Testis (tissue), 2 donors: ENCODE measurements at regions not wholly inside any gene's neighbourhood (a gene's known extent, or its start where the extent isn't known, plus 50 kb on each side); places are given as distances from the start of the nearest gene placed in this dataset.
"Not testable (repeated sequence)": the region's sequence is repeated elsewhere in the genome, so short reads cannot be mapped to it uniquely, and the experiment has no call there.

Source experiments
- DNase-seq: peaks from one replicate; pipeline ENCODE4 v3.0.0-alpha.2; 2019
- H3K27ac ChIP-seq, 2 donors: fragments of 200-600 bp; sonication (generic); one replicate each; pipeline ENCODE4 v1.5.1; 2019
- H3K27me3 ChIP-seq: fragments of 200-600 bp; sonication (generic); one replicate; pipeline ENCODE4 v1.5.1; 2019
- H3K36me3 ChIP-seq: fragments of 200-600 bp; sonication (generic); one replicate; pipeline ENCODE4 v1.5.1; 2017; ENCODE audit warnings: low read depth; ENCODE audit errors: missing control alignments
- H3K4me1 ChIP-seq: fragments of 200-600 bp; sonication (generic); one replicate; pipeline ENCODE4 v1.5.1; 2019
- H3K4me3 ChIP-seq, 2 donors: fragments of 200-600 bp; sonication (generic); one replicate each; pipeline ENCODE4 v1.5.1; 2017 to 2019
- H3K9me3 ChIP-seq: fragments of 200-600 bp; sonication (generic); one replicate; pipeline ENCODE4 v1.5.1; 2017
- POLR2A ChIP-seq: fragments of 450-650 bp; IDR thresholded peaks from one replicate; pipeline ENCODE4 v1.6.1; 2017; ENCODE audit warnings: antibody characterized with exemption, mild to moderate bottlenecking, moderate library complexity
- WGBS, 2 donors: methylation state at CpG; one replicate each; pipeline ENCODE4 v1.1.5; 2018; 5-methylcytosine and 5-hydroxymethylcytosine counted together
- intact Hi-C: fragments of 100-400 bp; cut with DNase I; formaldehyde crosslinking; loops from one replicate; pipeline ENCODE4 v1.15.1; 2023; ENCODE audit warnings: low total_unique reads
- TF ChIP-seq, protein P1 (sequence below), 3 experiments: fragments of 450-650 bp in 2 of 3; fragments of 200-600 bp in 1 of 3; sonication (generic) in 1 of 3; IDR thresholded peaks; one replicate each; pipeline ENCODE4 v1.5.1; 2016 to 2019; ENCODE audit warnings: antibody characterized with exemption in 3 of 3, mild to moderate bottlenecking in 2 of 3, moderate library complexity in 1 of 3

DNA sequence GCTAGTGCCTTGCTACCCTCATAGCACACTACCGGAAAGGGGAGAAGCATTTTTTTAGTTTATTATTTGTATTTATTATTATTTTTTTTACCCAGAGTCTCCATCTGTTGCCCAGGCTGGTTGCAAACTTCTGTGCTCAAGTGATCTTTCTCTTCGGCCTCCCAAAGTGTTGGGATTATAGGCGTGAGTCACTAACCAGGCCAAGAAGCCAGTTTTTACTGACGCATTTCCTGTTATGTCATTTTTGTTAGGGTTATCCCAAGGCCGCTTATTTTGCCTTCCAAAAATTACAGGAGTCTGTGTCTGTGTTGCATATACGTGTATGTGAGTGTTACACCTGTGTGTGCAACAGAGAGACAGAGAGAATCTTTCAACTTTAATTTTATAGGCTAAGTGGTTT, 404.5 kb downstream of the GBA3 start:
- no peaks in the 10 kb centered on the region for H3K9me3 ChIP-seq
- WGBS, 2 donors = 77 to 82% methylated on average over 6 of the region's 6 CpGs
- no peaks in the 10 kb centered on the region for H3K27me3 ChIP-seq
- no peaks in the 10 kb centered on the region for H3K36me3 ChIP-seq
- TF ChIP-seq, protein P1, sequence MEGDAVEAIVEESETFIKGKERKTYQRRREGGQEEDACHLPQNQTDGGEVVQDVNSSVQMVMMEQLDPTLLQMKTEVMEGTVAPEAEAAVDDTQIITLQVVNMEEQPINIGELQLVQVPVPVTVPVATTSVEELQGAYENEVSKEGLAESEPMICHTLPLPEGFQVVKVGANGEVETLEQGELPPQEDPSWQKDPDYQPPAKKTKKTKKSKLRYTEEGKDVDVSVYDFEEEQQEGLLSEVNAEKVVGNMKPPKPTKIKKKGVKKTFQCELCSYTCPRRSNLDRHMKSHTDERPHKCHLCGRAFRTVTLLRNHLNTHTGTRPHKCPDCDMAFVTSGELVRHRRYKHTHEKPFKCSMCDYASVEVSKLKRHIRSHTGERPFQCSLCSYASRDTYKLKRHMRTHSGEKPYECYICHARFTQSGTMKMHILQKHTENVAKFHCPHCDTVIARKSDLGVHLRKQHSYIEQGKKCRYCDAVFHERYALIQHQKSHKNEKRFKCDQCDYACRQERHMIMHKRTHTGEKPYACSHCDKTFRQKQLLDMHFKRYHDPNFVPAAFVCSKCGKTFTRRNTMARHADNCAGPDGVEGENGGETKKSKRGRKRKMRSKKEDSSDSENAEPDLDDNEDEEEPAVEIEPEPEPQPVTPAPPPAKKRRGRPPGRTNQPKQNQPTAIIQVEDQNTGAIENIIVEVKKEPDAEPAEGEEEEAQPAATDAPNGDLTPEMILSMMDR (IDR thresholded peaks at IDR 0.05) = no peak
- TF ChIP-seq POLR2A = no peak
- no peaks in the 10 kb centered on the region for H3K4me1 ChIP-seq
- H3K27ac ChIP-seq = no peak overlapping the region
- DNase-seq = no peak
- intact Hi-C loops = no loop called here
- no peak overlapping the region for H3K4me3 ChIP-seq

DNA sequence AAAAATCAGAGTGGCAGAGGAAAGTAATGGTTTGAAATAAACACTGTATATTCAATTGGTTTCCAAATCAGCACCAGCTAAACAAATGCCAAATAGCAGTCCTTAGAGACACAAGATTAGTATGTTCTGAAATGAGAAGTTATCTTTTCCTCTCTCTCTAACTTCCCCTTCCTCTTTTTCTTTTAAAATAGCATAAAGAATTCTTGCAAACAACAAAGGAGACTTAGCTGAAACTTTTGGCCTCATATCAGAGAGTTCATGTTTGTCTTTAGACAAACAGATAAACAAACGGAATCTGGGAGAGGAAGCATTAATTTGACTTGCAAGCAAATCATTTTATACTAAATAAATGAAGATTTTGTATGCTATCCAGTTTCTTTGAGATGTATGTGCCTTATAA, 399.0 kb downstream of the GBA3 start:
- H3K4me3 ChIP-seq = no peak overlapping the region
- H3K36me3 ChIP-seq = no peaks in the 10 kb centered on the region
- 10 to 40% methylated on average over 1 of the region's 1 CpG for WGBS, 2 donors
- intact Hi-C loops = no loop called here
- H3K4me1 ChIP-seq = no peaks in the 10 kb centered on the region
- TF ChIP-seq, protein P1 (IDR thresholded peaks at IDR 0.05) = no peak
- TF ChIP-seq POLR2A = no peak
- no peaks in the 10 kb centered on the region for H3K9me3 ChIP-seq
- no peak overlapping the region for H3K27ac ChIP-seq
- DNase-seq = no peak
- H3K27me3 ChIP-seq = no peaks in the 10 kb centered on the region

DNA sequence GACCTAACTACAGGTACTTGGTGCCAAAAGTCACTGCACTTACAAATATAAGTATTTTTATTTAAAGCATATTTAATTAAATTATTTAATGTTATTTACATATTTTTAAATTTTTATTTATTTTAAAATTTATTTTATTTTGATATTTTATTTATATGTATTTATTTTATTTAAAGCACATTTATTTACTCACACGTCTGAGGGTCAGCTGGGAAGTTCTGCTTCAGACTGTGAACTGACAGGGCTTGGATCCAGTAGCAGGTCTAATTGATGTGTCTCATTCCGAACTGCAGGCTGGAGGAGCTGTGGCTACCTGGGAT, 392.5 kb downstream of the GBA3 start:
- 83 to 87% methylated on average over 2 of the region's 2 CpGs for WGBS, 2 donors
- Histone ChIP-seq H3K36me3 (no peaks in the 10 kb centered on the region), H3K9me3 (no peaks in the 10 kb centered on the region), H3K27me3 (no peaks in the 10 kb centered on the region), H3K4me1 (no peaks in the 10 kb centered on the region), H3K4me3 (no peak overlapping the region), H3K27ac (no peak overlapping the region)
- TF ChIP-seq, protein P1 (IDR thresholded peaks at IDR 0.05) = no peak
- no peak for TF ChIP-seq POLR2A
- DNase-seq = no peak
- intact Hi-C loops = no loop called here

DNA sequence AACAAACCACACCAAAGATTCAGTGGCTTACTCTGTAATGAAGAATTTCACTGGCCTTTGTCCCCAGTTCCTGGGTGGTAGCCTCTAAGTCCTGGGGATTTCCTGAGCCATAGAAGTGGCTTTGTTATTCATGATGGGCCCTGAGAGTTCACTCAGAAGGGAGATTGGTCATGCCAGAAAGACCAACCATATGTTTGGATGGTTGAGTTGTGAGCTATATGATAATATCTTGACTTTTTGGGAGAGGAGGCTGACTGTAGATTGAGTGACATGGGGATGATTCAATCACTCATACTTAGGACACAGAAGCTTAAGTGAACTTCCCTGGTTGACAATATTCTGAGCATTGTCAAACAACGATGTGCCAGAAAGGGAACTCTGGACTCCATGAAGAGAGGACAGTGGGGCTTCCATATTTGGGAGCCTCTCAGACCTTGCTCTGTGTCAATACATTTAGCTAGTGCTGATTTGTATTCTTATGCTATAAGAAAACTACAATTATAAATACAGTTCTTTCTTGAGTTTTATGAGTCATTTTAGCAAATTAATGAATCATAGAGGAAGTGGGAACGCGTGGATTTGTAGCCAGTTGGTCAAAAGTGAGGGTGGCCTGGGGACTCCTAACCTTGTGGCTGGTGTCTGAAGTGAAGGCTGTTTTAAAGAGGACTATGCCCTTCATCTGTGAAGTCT, 392.0 kb downstream of the GBA3 start:
- 88 to 93% methylated on average over 3 of the region's 3 CpGs for WGBS, 2 donors
- Histone ChIP-seq H3K4me1 (no peaks in the 10 kb centered on the region), H3K4me3 (no peak overlapping the region), H3K27me3 (no peaks in the 10 kb centered on the region), H3K9me3 (no peaks in the 10 kb centered on the region), H3K27ac (no peak overlapping the region), H3K36me3 (no peaks in the 10 kb centered on the region)
- DNase-seq = no peak
- TF ChIP-seq, protein P1 (IDR thresholded peaks at IDR 0.05) = no peak
- TF ChIP-seq POLR2A = no peak
- intact Hi-C loops = no loop called here

DNA sequence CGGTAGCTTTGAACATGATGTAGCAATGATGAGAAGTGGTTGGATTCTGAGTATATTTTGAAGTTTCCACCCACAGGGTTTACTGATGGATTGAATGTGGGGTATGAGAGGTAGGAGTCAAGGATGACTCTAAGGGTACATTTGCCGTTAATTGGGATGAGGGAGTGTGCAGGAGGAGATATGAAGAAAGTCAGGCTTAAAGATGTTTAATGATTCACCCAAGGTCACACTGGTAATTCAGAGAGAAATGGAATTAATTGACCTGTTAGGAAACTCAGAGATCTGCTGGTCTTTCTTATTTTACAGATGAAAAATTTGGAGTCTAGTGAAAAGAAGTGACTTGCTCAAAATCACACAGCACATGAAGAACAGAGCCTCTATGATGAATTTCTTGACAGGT, 390.7 kb downstream of the GBA3 start:
- no peak overlapping the region for H3K4me3 ChIP-seq
- no peaks in the 10 kb centered on the region for H3K27me3 ChIP-seq
- TF ChIP-seq POLR2A = no peak
- TF ChIP-seq, protein P1 (IDR thresholded peaks at IDR 0.05) = no peak
- no peaks in the 10 kb centered on the region for H3K36me3 ChIP-seq
- DNase-seq = no peak
- no peaks in the 10 kb centered on the region for H3K9me3 ChIP-seq
- intact Hi-C loops = no loop called here
- H3K27ac ChIP-seq = no peak overlapping the region
- no peaks in the 10 kb centered on the region for H3K4me1 ChIP-seq
- 26 to 29% methylated on average over 2 of the region's 2 CpGs for WGBS, 2 donors

DNA sequence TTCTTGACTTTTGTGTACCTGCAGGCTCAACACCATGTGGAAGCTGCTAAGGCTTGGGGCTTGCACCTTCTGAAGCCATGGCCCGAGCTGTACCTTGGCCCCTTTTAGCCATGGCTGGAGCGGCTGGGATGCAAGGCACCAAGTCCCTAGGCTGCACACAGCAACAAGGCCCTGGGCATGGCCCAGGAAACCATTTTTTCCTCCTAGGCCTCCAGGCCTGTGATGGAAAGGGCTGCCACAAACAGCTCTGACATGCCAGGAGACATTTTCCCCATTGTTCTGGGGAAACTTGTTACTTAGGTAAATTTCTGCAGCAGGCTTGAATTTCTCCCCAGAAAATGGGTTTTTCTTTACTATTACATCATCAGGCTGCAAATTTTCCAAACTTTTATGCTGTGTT, 387.4 kb downstream of the GBA3 start:
- H3K9me3 ChIP-seq, H3K4me3 ChIP-seq, H3K27ac ChIP-seq, intact Hi-C loops, H3K27me3 ChIP-seq, DNase-seq, H3K4me1 ChIP-seq, H3K36me3 ChIP-seq: not testable (repeated sequence)
- 71 to 80% methylated on average over 1 to 2 of the region's 2 CpGs for WGBS, 2 donors
